ENCODE measurements at regions not wholly inside any gene's neighbourhood (a gene's known extent, or its start where the extent isn't known, plus 50 kb on each side); places are given as distances from the start of the nearest gene placed in this dataset.
"Not testable (repeated sequence)": the region's sequence is repeated elsewhere in the genome, so short reads cannot be mapped to it uniquely, and the experiment has no call there.

DNA sequence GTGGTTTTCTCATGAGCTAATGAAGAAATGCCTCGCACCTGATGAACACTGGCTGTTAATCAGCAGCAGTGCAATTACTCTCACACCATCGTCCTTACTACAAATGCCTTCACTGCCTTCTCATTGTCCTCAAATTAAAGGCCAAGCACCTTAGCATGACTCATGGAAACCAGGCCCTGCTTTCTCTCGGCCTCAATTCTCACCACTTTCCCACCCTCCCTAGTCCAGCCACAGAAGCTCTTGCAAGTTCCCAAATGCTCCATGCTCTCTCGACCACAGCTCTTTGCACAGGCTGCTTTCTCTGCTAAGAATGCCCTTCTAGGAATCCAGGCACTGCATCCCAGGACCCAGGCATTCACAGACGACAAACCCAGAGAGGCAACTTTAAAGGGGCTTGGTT, 94.6 kb upstream of the KLF4 start:
- DNase-seq, result no peak

DNA sequence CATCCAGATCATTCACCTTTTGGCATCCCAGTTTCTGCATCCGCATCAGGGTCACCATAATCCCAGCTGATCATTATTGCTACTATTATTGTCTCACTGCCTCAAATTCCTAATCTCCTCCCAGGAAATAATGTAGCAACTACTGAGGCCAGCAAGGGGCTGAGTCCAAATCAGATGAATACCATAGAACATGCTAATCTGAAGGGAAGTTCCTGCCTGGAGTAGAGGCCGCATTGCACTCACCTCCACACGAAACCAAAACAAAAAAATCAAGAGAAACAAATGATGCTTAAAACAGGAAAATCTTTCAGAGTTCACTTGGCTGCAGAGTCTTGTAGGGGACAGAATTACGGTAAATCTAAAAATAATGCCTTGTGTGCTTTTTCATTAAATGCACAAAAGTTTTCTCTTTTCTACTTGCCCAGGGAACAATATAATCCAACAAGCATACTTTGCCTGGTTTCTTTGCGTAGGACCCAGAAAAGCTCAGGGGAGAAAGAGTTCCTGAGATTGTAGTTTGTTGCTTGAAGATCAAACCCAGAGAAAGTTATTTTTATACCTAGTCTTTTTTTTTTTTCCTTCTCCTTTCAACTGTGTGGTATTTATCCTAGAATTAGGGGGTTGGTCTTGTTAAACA, 87.7 kb upstream of the KLF4 start:
- DNase-seq, result no peak

DNA sequence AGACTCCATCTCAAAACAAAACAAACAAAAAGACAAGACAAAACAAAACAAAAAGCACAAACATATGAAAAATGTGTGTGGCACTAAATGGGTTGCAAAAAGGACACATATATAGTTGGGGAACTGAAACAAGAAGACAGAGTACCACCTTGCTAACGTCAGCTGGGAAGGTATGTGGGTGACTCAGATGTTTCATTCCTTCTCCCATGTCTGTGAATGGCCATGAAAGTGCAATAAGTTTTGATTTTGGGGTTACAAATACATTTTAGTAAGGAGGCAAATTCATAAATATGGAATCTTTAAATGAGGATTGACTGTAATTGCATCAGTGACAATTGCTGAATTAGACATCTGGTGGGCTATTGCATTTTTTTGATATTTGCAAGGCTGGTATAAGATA, 81.6 kb upstream of the KLF4 start:
- DNase-seq, result no peak

DNA sequence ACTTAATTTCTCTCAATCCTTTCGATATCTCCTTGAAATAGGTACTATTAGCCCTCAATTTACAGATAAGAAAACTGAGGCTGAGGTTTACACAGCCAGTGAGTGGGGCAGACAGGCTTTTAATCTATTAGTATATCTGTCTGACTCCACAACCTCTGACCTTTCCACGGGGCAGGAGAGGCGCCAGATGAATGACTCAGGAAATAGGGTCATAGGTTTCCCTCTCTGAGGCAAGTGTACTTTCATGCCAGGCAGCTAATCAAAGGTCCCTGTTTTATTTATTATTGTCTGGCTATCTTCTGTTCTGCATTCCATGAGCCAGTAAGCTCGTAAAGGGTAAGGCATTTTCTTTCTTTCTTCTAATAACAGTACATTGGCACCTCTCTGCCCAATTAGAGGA, 79.6 kb upstream of the KLF4 start:
- no peak for DNase-seq

DNA sequence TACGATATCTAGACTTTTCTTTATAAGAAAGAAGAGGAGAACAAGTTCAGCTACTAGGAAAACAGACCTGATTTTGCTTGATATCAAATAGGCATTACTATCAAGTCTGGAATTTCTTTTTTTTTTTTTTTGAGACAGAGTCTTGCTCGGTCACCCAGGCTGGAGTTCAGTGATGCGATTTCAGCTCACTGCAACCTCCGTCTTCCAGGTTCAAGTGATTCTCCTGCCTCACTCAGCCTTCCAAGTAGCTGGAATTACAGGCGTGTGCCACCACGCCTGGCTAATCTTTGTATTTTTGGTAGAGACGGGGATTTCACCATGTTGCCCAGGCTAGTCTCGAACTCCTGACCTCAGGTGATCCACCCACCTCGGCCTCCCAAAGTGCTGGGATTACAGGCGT, 78.8 kb upstream of the KLF4 start:
- DNase-seq, result not testable (repeated sequence)

DNA sequence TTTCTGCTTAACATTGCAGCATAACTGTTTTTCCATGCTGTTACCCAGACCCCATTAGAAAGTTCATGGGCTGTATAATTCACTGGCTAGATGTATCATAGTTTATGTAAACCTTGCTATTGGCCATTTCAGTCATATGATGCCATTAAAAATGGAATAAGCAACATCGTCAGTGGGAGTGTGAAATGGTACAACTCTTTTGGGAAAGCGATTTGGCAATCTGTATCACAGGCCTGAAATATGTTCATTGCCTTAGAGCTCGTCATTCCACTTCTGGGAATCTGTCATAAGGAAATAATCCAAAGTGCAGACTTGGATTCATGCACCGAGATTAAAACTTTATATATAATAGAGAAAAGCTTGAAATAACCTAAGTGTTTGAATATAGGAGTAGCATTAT, 77.9 kb upstream of the KLF4 start:
- DNase-seq, result no peak

DNA sequence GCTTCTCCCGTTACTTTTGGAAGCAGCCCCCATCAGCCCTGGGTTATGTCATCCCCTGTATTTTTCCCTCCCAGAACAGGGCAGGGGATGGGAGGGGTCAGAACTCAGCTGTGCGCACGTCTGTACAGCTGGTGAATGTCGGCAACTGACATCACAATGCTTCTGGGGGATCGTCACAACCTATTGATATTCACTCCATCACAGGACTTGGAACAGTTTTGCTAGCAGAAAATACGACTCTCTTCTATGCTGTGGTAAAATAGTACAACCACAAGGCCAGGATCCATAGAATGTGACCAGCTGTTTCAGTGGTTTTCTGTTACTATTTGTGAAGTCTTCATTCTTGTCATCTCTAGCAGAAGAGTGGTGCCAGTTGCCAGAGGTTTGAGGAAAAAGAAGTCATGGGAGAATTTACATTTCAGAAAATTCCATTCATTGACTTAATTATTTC, 77.1 kb upstream of the KLF4 start:
- peak; percentile 79 for DNase-seq

DNA sequence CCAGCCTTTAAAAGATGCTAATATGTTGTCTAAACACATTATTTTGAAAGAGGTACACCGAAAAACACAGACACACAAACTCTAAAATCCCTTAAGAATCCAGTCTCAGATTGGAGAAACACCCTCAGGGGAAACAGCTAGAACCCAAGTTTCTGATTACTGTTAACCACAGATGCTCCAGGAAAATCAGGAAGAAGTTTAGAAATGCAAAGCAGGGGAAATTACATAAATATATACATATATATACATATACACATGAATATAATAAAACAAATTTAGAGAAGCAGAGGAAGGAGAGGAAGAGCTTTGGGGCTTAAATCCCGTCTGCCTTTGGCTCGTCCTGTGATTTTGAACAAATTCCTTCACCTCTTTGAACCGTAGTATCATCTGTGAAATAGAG, 73.2 kb upstream of the KLF4 start:
- no peak for DNase-seq

DNA sequence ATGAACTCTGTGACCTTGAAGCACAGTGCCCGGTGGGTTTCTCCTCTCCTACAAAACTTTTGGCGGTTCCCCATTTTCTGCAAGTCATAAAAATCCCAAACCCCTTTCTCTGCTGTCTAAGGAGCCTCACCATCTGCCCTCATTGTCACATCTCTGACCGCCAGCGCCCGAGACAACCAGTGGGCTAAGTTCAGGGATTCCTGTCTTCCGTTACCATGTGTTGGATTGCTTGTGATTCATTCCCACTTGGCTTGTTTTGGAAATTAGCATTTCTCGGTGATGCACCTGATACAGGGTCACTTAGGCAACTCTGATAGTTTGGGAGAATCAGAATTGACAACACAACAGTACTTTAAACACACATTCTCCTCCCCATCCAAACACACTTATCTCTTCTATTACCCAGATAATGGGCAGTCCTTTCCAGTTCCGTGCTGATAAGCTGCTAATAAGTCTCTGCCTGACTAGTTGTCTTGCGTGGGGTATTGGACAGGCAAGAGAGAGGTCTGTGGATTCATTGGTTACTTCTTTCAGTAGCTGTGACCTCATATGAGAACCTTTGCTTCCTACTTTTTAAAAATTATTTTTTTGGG, 70.0 kb upstream of the KLF4 start:
- DNase-seq, result no peak

DNA sequence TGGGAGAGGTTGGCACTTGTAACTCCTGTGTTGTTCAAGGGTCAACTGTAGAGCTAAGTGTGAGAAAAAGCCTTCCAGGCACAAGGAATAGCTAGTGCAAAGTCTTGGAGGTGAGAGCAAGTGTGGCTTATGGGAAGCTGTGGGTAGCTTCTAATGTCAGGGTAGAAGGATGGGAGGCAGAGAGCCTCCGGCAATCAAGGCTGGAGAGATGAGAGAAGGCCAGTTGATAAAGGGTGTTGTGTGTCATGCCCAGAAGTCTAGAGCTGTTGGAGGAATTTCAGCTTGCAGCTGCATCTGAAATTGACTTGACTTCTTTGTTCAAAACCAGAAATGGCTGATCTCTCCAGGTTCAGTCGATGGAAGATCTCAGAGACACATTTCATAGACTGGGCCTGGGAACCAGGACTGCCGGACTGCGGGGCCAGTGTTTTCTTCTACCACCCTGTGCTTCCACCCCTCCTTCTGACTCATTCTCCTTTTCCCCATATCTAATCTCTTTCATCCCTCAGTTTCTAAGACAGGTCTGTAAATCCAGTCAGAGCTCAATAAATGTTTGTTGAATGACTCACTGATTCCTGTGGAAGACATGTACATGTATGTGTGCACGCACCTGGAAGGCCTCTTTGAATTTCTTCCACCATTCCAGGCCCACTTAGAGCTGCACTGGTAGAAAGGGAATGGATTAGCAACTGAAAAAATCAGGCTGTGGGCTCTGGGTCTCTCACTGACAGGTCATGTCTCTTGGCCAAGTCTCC, 67.8 kb upstream of the KLF4 start:
- no peak for DNase-seq

DNA sequence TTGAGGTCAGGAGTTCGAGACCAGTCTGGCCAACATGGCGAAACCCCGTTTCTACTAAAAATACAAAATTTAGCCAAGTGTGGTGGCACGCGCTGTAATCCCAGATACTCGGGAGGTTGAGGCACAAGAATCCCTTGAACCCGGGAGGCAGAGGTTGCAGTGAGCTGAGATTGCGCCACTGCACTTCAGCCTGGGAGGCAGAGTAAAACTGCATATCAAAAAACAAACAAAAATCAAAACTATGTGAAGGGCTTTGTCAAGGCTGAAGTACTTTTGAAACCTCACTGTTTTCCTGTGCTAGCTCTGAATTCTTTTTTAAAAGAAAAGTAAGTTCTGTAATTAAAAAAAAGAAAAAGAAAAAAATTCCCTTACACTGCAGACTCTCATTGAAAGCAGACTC, 65.1 kb upstream of the KLF4 start:
- no peak for DNase-seq

DNA sequence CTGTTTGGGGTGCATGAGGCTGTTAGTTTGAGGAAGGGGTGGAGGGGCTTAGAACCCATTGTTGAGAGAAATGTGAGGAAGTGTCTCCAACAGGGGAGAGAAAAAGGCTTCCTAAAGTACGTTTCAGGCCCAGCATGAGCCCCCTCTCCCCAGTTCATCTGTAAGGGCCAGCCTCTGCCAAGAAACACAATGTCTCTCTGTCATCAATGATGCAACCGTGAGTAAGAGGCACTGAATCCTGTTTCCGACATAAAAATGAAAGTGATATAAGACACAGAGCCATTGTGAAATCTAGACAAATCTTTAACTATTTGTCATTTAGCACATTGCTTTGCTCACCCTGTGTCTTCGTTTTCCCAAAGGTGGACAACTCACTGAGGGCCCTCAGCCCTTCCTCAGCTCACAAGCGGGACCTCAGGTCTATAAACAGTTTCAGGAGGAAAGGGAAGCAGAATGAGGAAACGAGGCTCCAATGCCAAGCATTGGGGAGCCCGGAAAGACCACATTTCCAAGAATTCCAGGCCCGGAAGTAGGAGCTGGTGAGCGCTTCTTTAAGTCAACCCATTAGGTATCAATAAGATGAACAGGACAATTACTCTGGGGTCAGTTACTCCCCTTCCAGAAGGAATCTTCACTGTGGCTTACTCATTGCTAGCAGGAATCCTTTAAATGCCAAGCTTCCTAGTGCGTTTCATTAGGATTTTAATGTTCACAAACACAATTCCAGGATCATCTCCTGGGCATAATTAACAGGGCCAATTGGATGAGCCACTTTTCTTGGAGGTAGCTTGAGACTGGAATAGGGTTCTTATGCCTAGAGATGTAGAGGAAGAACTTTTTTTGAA, 59.0 kb upstream of the KLF4 start:
- no peak for DNase-seq

DNA sequence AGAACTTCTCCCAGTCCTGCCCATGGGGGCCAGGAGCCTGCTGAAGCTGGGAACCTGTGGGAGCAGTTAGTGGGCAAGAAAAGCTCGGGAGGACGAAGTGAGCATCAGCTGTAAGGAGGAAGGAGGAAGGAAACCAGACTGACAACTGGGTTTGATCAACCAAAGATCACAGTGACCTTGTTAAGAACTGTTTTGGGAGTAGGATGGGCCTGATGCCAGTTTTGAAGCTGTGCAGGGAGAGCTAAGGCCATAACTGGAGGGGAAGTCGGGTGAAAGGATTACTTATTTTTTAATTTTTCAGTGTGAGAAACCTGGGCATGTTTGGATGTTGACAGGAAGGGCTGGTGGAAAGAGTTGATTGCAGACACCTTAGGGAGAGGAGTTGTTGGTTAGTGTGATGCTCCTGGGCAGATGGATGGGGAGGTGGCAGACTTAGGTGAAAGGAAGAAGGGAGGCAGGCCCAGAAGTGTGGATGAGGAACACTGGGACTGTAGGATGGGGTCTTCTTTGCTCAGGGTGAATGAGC, 58.3 kb upstream of the KLF4 start:
- no peak for DNase-seq

DNA sequence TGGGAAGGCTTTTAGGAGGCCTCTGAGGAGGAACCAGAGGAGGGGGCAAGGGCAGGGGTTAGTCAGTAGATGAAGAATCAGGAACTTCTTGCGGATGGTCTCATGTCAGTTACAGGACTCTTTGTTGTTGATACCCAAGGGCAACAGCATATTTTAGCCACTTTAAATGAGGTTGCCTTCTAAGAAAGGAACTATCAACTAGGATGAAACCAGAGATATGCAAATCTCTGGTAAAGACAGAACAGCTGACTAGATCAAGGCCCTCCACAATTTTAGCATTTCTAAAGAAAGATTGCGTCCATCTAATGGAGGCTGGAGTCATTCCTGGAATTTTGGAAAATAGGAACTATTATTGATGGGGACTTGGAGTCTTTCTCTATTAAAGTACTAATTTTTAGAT, 57.7 kb upstream of the KLF4 start:
- no peak for DNase-seq

DNA sequence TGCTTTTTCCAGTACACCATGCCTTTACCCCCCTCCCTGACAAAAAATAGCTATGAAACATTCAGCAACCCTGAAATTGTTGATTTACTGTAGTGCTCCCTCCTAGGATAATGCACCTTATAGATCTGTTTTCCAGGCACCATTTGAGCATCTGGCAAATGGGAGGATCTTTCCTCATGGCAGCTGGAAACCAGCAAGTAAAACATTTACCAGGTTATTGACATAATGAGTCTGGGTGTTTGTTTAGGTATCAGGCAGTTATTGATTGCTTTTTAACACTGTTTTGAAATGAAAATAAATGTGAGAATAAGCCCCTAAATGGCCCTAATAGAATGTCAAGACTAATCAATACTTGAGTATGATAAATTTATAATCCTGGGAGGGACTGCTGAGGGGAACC, 57.3 kb upstream of the KLF4 start:
- no peak for DNase-seq

DNA sequence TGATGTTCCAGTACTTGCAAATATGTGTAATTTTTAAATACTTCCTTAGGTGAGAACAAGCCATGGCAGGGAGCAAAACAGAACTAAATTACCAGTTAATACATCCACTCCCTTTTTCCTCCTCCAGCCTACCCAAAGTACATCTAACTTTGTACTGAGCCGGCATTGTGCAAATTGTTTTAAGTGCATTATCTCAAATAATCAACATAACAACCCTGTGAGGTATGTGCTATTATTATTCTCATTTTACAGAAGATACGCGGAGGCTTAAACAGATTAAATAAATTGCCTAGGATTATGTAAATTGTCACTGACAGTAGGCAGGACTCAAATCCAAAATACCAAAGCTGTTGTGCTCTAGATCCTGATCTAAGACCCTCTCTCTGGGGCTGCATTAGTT, 55.5 kb upstream of the KLF4 start:
- DNase-seq, result no peak

DNA sequence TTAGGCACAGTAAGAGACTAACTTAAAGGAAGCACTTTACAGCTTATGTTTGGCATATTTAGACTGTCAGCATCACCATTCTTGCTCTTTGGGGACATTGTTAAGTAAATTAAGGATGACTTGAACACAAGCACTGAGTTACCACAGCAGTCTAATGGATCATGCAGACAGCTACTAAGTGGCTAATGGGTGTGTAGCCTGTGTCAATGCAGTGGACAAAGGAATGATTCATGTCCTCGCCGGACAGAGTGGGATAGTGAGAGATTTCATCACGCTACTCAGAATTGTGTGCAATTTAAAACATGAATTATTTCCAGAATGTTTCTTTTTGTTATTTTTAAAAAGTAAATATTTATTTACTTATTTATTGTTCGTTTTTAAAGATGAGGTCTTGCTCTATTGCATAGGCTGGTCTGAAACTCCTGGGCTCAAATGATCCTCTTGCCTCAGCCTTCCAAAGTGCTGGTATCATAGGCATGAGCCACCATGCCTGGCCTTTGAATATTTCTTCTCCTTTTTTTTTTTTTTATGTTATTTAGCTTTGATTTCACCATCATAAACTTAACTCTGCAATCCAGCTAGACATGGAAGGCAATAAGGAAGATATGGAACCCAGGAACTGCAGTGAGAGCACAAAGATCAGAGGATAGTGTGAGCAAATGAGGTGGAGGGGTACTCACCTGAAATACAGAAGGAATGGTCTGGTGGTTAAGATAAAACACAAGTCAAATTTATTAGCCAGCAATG, 53.0 kb upstream of the KLF4 start:
- no peak for DNase-seq

DNA sequence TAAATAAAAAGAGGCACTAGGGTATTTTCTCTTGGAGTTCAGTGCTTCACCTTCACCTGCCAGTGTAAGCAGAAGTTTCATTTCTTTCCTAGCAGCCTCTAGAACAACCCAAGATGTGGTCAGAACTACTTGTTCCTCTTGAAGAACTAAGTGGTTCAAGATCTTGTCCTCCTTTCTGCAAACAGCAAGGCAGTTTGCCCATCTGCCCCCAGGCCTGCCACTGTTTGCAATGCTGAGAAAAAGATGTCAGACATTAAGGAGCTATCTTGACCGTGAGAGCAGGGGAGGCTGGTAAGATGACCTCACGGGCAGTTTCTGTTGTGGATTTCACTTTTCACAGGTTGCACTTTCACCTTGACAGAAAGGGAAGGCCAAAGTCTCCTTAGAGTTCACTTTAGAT, 52.0 kb upstream of the KLF4 start:
- DNase-seq, result no peak

DNA sequence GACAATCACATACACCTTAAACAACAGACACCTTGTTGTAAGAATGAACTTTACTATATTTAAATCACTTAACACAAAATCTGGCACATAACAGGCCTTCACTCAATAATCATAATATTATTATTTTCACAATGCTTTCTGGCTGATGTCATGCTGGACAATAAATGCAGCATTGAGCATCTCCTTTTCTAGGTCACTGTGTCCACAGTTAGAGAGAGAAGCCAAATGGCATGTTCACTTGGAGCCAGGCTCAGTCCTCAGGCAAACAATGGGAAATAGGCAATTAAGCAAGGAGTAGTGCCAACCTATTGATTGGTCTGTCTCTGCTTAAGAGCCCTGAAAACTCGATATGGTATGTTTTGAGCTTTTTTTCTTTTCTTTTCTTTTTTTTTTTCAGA, 50.6 kb upstream of the KLF4 start:
- DNase-seq, result no peak

DNA sequence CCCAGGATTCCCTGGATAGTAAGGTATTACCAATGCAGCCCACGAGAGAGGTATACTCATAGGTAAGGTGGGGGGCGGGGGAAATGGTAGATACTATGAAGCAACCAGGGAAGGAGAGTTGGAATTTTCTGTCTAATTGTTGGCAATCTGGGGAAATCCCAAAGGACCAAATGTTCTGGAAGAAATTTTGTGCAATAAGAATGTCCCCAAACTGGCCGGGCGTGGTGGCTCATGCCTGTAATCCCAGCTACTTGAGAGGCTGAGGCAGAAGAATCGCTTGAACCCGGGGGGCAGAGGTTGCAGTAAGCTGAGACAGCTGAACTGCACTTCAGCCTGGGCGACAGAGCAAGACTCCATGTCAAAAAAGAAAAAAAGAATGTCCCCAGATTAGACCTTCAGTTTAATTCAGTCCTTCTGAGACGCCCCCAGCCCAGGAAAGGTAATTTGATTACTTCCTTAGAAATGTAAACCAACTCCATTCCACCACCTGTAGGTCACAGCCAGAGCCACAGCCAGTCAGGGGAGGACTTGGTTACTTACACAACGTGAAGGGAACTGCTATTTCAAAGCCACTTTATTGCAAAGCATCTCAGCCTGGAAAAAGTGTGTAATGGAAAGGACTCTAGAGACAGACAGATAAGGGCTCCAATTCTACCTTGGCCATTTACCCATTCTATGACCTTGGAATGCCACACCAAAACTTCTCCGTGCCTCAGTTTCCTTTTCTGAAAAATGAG, 50.0 kb upstream of the KLF4 start:
- DNase-seq, result no peak
